Vagina (tissue), 2 donors: ENCODE measurements at regions not wholly inside any gene's neighbourhood (a gene's known extent, or its start where the extent isn't known, plus 50 kb on each side); places are given as distances from the start of the nearest gene placed in this dataset.

ENCODE experiments used
- DNase-seq, 2 donors: peaks; one replicate each; pipeline ENCODE4 v3.0.0-alpha.2; 2017; ENCODE audit errors: extremely low spot score in 2 of 2
- H3K27ac ChIP-seq: fragments of 200-600 bp; sonication (generic); one replicate; pipeline ENCODE4 v1.5.1; 2019
- H3K27me3 ChIP-seq: fragments of 200-600 bp; sonication (generic); one replicate; pipeline ENCODE4 v1.5.1; 2019
- H3K36me3 ChIP-seq, 2 donors: fragments of 200-600 bp; sonication (generic); one replicate each; pipeline ENCODE4 v1.5.1; 2017 to 2019
- H3K4me1 ChIP-seq: fragments of 200-600 bp; sonication (generic); one replicate; pipeline ENCODE4 v1.5.1; 2019
- H3K4me3 ChIP-seq, 2 donors: fragments of 200-600 bp; sonication (generic); 1 replicate in 1 of 2; 2 replicates in 1 of 2; pipeline ENCODE4 v1.5.1; 2016 to 2019
- H3K9me3 ChIP-seq: fragments of 200-600 bp; sonication (generic); one replicate; pipeline ENCODE4 v1.5.1; 2019
- CTCF ChIP-seq, 3 experiments: fragments of 450-650 bp in 2 of 3; fragments of 200-600 bp in 1 of 3; sonication (generic) in 1 of 3; IDR thresholded peaks; one replicate each; pipeline ENCODE4 v1.5.1; 2017 to 2019; ENCODE audit warnings: antibody characterized with exemption in 3 of 3, mild to moderate bottlenecking in 2 of 3, moderate library complexity in 2 of 3
- POLR2A ChIP-seq, 2 donors: fragments of 450-650 bp; IDR thresholded peaks; one replicate each; pipeline ENCODE4 v1.6.1; 2017; ENCODE audit warnings: antibody characterized with exemption in 2 of 2, mild to moderate bottlenecking in 2 of 2, moderate library complexity in 2 of 2
- POLR2AphosphoS5 ChIP-seq, 2 donors: sonication (generic); formaldehyde crosslinking; IDR thresholded peaks; one replicate each; pipeline ENCODE4 v1.9.0; 2017; ENCODE audit warnings: antibody characterized with exemption in 2 of 2, mild to moderate bottlenecking in 2 of 2, low read depth in 1 of 2; ENCODE audit not compliant: insufficient read depth in 1 of 2
- intact Hi-C: fragments of 100-400 bp; cut with DNase I; formaldehyde crosslinking; loops from one replicate; pipeline ENCODE4 v1.15.1; 2023

- H3K4me3 ChIP-seq, result no peak overlapping the region
- TF ChIP-seq CTCF (IDR thresholded peaks at IDR 0.05), result no peak
- no peak for TF ChIP-seq POLR2A (IDR thresholded peaks at IDR 0.05)
- TF ChIP-seq POLR2AphosphoS5 (IDR thresholded peaks at IDR 0.05; ENCODE audit: insufficient read depth in 1 of 2, low read depth in 1 of 2), result no peak
Observed at GRCh38 chrX:113629326-113629725, 788.7 kb upstream of the AMOT start.

GRCh38 chrX:113594123-113594841, 753.7 kb upstream of the AMOT start:
- intact Hi-C loops, result no loop called here
- H3K27me3 ChIP-seq, result no peaks in the 10 kb centered on the region
- no peak for DNase-seq
- H3K4me1 ChIP-seq, result no peaks in the 10 kb centered on the region
- H3K9me3 ChIP-seq, result no peaks in the 10 kb centered on the region
- H3K36me3 ChIP-seq, result no peaks in the 10 kb centered on the region
- no peak for TF ChIP-seq POLR2A (IDR thresholded peaks at IDR 0.05)
- no peak for TF ChIP-seq CTCF (IDR thresholded peaks at IDR 0.05)
- no peak for TF ChIP-seq POLR2AphosphoS5 (IDR thresholded peaks at IDR 0.05; ENCODE audit: insufficient read depth in 1 of 2, low read depth in 1 of 2)
- no peak overlapping the region for H3K4me3 ChIP-seq
- no peak overlapping the region for H3K27ac ChIP-seq

More at GRCh38 chrX:113629326-113629725, 788.7 kb upstream of the AMOT start:
- H3K9me3 ChIP-seq, result no peaks in the 10 kb centered on the region
- intact Hi-C loops, result no loop called here
- no peaks in the 10 kb centered on the region for H3K36me3 ChIP-seq
- H3K27me3 ChIP-seq, result no peaks in the 10 kb centered on the region
- no peak for DNase-seq
- no peaks in the 10 kb centered on the region for H3K4me1 ChIP-seq
- no peak overlapping the region for H3K27ac ChIP-seq

- intact Hi-C loops, result no loop called here
- Histone ChIP-seq H3K4me3 (no peak overlapping the region), H3K27ac (no peak overlapping the region)
Observed at GRCh38 chrX:113586281-113586898, 745.8 kb upstream of the AMOT start.

GRCh38 chrX:113580486-113580885, 739.9 kb upstream of the AMOT start:
- H3K4me3 ChIP-seq, result no peak overlapping the region
- no peak overlapping the region for H3K27ac ChIP-seq
- no peaks in the 10 kb centered on the region for H3K9me3 ChIP-seq
- H3K36me3 ChIP-seq, result no peaks in the 10 kb centered on the region
- DNase-seq, result no peak
- TF ChIP-seq CTCF (IDR thresholded peaks at IDR 0.05) (no peak), POLR2A (IDR thresholded peaks at IDR 0.05) (no peak), POLR2AphosphoS5 (IDR thresholded peaks at IDR 0.05; ENCODE audit: insufficient read depth in 1 of 2, low read depth in 1 of 2) (no peak)
- intact Hi-C loops, result no loop called here
- no peaks in the 10 kb centered on the region for H3K4me1 ChIP-seq
- H3K27me3 ChIP-seq, result no peaks in the 10 kb centered on the region

More at GRCh38 chrX:113586281-113586898, 745.8 kb upstream of the AMOT start:
- no peak for TF ChIP-seq CTCF (IDR thresholded peaks at IDR 0.05)
- TF ChIP-seq POLR2A (IDR thresholded peaks at IDR 0.05), result no peak
- TF ChIP-seq POLR2AphosphoS5 (IDR thresholded peaks at IDR 0.05; ENCODE audit: insufficient read depth in 1 of 2, low read depth in 1 of 2), result no peak
- H3K9me3 ChIP-seq, result no peaks in the 10 kb centered on the region
- no peaks in the 10 kb centered on the region for H3K4me1 ChIP-seq
- no peak for DNase-seq
- no peaks in the 10 kb centered on the region for H3K36me3 ChIP-seq
- no peaks in the 10 kb centered on the region for H3K27me3 ChIP-seq

GRCh38 chrX:113558576-113558975, 717.9 kb upstream of the AMOT start:
- no peak for DNase-seq
- H3K4me1 ChIP-seq, result no peaks in the 10 kb centered on the region
- H3K27me3 ChIP-seq, result no peaks in the 10 kb centered on the region
- no peaks in the 10 kb centered on the region for H3K9me3 ChIP-seq
- intact Hi-C loops, result no loop called here
- no peak overlapping the region for H3K4me3 ChIP-seq
- no peak for TF ChIP-seq POLR2AphosphoS5 (IDR thresholded peaks at IDR 0.05; ENCODE audit: insufficient read depth in 1 of 2, low read depth in 1 of 2)
- TF ChIP-seq CTCF (IDR thresholded peaks at IDR 0.05), result no peak
- TF ChIP-seq POLR2A (IDR thresholded peaks at IDR 0.05), result no peak
- no peak overlapping the region for H3K27ac ChIP-seq
- no peaks in the 10 kb centered on the region for H3K36me3 ChIP-seq
